ENCODE measurements at regions not wholly inside any gene's neighbourhood (a gene's known extent, or its start where the extent isn't known, plus 50 kb on each side); places are given as distances from the start of the nearest gene placed in this dataset.

GRCh38 chr13:111855191-111855590 is 211.8 kb upstream of the SOX1 start:
- Histone ChIP-seq H3K36me3 (replicated peaks in 1 of 2; ENCODE audit: control extremely low read depth in 1 of 2, control insufficient read depth in 1 of 2, extremely low read depth in 1 of 2, insufficient read depth in 2 of 2, low read length in 1 of 2) (no peaks in the 10 kb centered on the region), H4K20me1 (ENCODE audit: control insufficient read depth, insufficient read depth, low read length, poor library complexity, severe bottlenecking) (no peaks in the 10 kb centered on the region), H3K79me2 (ENCODE audit: control insufficient read depth, insufficient read depth, low read length) (no peaks in the 10 kb centered on the region), H3K27me3 (replicated peaks in 1 of 4; ENCODE audit: control extremely low read depth in 1 of 4, control insufficient read depth in 3 of 4, insufficient read depth in 4 of 4, low read length in 3 of 4) (no peaks in the 10 kb centered on the region), H3K9me3 (ENCODE audit: control extremely low read depth in 1 of 3, control insufficient read depth in 2 of 3, insufficient read depth in 1 of 3, low read length in 2 of 3) (peaks cover 0 to 31% (median 0%) of the 10 kb centered on the region in 3 donors), H3K4me2 (replicated peaks; ENCODE audit: low read depth, low read length, poor library complexity, severe bottlenecking) (no peak overlapping the region), H3K9ac (ENCODE audit: low read length) (no peak overlapping the region), H3K27ac (ENCODE audit: low read length in 2 of 2) (no peak overlapping the region), H3K4me3 (ENCODE audit: control extremely low read depth in 1 of 5, extremely low read depth in 1 of 5, insufficient read depth in 1 of 5, low read depth in 2 of 5, low read length in 4 of 5) (no peak overlapping the region), H2AFZ (ENCODE audit: insufficient read depth, low read depth, low read length, poor library complexity, severe bottlenecking) (no peak overlapping the region), H3K4me1 (ENCODE audit: control insufficient read depth in 2 of 2, insufficient read depth in 2 of 2, low read length in 2 of 2) (no peaks in the 10 kb centered on the region)
- intact Hi-C loops (cut with micrococcal nuclease) = no loop called here
- POLR2A ChIA-PET = no interaction called here
- H3K9me3 Mint-ChIP-seq (ENCODE audit: insufficient read depth) = no peaks in the 10 kb centered on the region
- ATAC-seq (ENCODE audit: low read depth) (no peak), DNase-seq (no peak)
- CTCF ChIA-PET = no interaction called here
- H3K27ac Mint-ChIP-seq = no peak overlapping the region
- no peak overlapping the region for H3K4me3 Mint-ChIP-seq
- no peak for TF ChIP-seq EZH2 (IDR thresholded peaks at IDR 0.05; ENCODE audit: borderline replicate concordance, insufficient read depth, low read depth, low read length, poor library complexity, severe bottlenecking)
- TF ChIP-seq CTCF (IDR thresholded peaks at IDR 0.05) = no peak
- no peaks in the 10 kb centered on the region for H3K27me3 Mint-ChIP-seq
- 93% methylated on average over 3 of the region's 8 CpGs for WGBS (ENCODE audit: insufficient coverage)
- no peaks in the 10 kb centered on the region for H3K4me1 Mint-ChIP-seq

GRCh38 chr13:111855786-111856185 is 211.2 kb upstream of the SOX1 start:
- no peak for DNase-seq
- intact Hi-C loops (cut with micrococcal nuclease) = no loop called here
- H3K4me3 Mint-ChIP-seq = no peak overlapping the region
- 85% methylated on average over 7 of the region's 8 CpGs for WGBS (ENCODE audit: insufficient coverage)
- TF ChIP-seq EZH2 (IDR thresholded peaks at IDR 0.05; ENCODE audit: borderline replicate concordance, insufficient read depth, low read depth, low read length, poor library complexity, severe bottlenecking) = no peak
- TF ChIP-seq CTCF (IDR thresholded peaks at IDR 0.05) = no peak
- Histone ChIP-seq H3K27ac (ENCODE audit: low read length in 2 of 2) (no peak overlapping the region), H3K27me3 (replicated peaks in 1 of 4; ENCODE audit: control extremely low read depth in 1 of 4, control insufficient read depth in 3 of 4, insufficient read depth in 4 of 4, low read length in 3 of 4) (no peaks in the 10 kb centered on the region), H3K9me3 (ENCODE audit: control extremely low read depth in 1 of 3, control insufficient read depth in 2 of 3, insufficient read depth in 1 of 3, low read length in 2 of 3) (peaks cover 0 to 31% (median 0%) of the 10 kb centered on the region in 3 donors), H3K79me2 (ENCODE audit: control insufficient read depth, insufficient read depth, low read length) (no peaks in the 10 kb centered on the region), H2AFZ (ENCODE audit: insufficient read depth, low read depth, low read length, poor library complexity, severe bottlenecking) (no peak overlapping the region), H4K20me1 (ENCODE audit: control insufficient read depth, insufficient read depth, low read length, poor library complexity, severe bottlenecking) (no peaks in the 10 kb centered on the region), H3K4me2 (replicated peaks; ENCODE audit: low read depth, low read length, poor library complexity, severe bottlenecking) (no peak overlapping the region), H3K4me1 (ENCODE audit: control insufficient read depth in 2 of 2, insufficient read depth in 2 of 2, low read length in 2 of 2) (no peaks in the 10 kb centered on the region), H3K36me3 (replicated peaks in 1 of 2; ENCODE audit: control extremely low read depth in 1 of 2, control insufficient read depth in 1 of 2, extremely low read depth in 1 of 2, insufficient read depth in 2 of 2, low read length in 1 of 2) (no peaks in the 10 kb centered on the region), H3K4me3 (ENCODE audit: control extremely low read depth in 1 of 5, extremely low read depth in 1 of 5, insufficient read depth in 1 of 5, low read depth in 2 of 5, low read length in 4 of 5) (no peak overlapping the region), H3K9ac (ENCODE audit: low read length) (no peak overlapping the region)
- no peaks in the 10 kb centered on the region for H3K4me1 Mint-ChIP-seq
- ChIA-PET POLR2A (no interaction called here), CTCF (no interaction called here)
- no peaks in the 10 kb centered on the region for H3K27me3 Mint-ChIP-seq
- H3K9me3 Mint-ChIP-seq (ENCODE audit: insufficient read depth) = no peaks in the 10 kb centered on the region
- no peak overlapping the region for H3K27ac Mint-ChIP-seq
- no peak for ATAC-seq (ENCODE audit: low read depth)

Data from B cell (primary cell).